ENCODE measurements at regions not wholly inside any gene's neighbourhood (a gene's known extent, or its start where the extent isn't known, plus 50 kb on each side); places are given as distances from the start of the nearest gene placed in this dataset.
"Not testable (repeated sequence)": the region's sequence is repeated elsewhere in the genome, so short reads cannot be mapped to it uniquely, and the experiment has no call there.

- no peak overlapping the region for H3K4me3 ChIP-seq (ENCODE audit: low read depth, low read length)
- TF ChIP-seq CTCF (IDR thresholded peaks at IDR 0.05; ENCODE audit: low read depth, low read length, missing control alignments), result no peak
- no peak for DNase-seq (ENCODE audit: low read depth)
- in situ Hi-C loops (cut with HindIII; ENCODE audit: low sequenced_read_pairs), result no loop called here
Observed at GRCh38 chr10:71112138-71112785, 100.1 kb upstream of the UNC5B start.

GRCh38 chr10:71116426-71116825 lies 95.9 kb upstream of the UNC5B start:
- DNase-seq (ENCODE audit: low read depth), result no peak
- TF ChIP-seq CTCF (IDR thresholded peaks at IDR 0.05; ENCODE audit: low read depth, low read length, missing control alignments), result no peak
- H3K4me3 ChIP-seq (ENCODE audit: low read depth, low read length), result no peak overlapping the region
- in situ Hi-C loops (cut with HindIII; ENCODE audit: low sequenced_read_pairs), result no loop called here

- in situ Hi-C loops (cut with HindIII; ENCODE audit: low sequenced_read_pairs), result not testable (repeated sequence)
Observed at GRCh38 chr10:71117589-71117988, 94.8 kb upstream of the UNC5B start.

GRCh38 chr10:71123023-71123422 lies 89.3 kb upstream of the UNC5B start:
- no peak for DNase-seq (ENCODE audit: low read depth)
- TF ChIP-seq CTCF (IDR thresholded peaks at IDR 0.05; ENCODE audit: low read depth, low read length, missing control alignments), result no peak
- H3K4me3 ChIP-seq (ENCODE audit: low read depth, low read length), result no peak overlapping the region
- in situ Hi-C loops (cut with HindIII; ENCODE audit: low sequenced_read_pairs), result no loop called here

More at GRCh38 chr10:71117589-71117988, 94.8 kb upstream of the UNC5B start:
- H3K4me3 ChIP-seq (ENCODE audit: low read depth, low read length); DNase-seq (ENCODE audit: low read depth): not testable (repeated sequence)

- no peak overlapping the region for H3K4me3 ChIP-seq (ENCODE audit: low read depth, low read length)
- in situ Hi-C loops (cut with HindIII; ENCODE audit: low sequenced_read_pairs), result no loop called here
- TF ChIP-seq CTCF (IDR thresholded peaks at IDR 0.05; ENCODE audit: low read depth, low read length, missing control alignments), result no peak
- no peak for DNase-seq (ENCODE audit: low read depth)
Observed at GRCh38 chr10:71124921-71125748, 87.2 kb upstream of the UNC5B start.

GRCh38 chr10:71125749-71126107 lies 86.6 kb upstream of the UNC5B start:
- no peak for DNase-seq (ENCODE audit: low read depth)
- no peak for TF ChIP-seq CTCF (IDR thresholded peaks at IDR 0.05; ENCODE audit: low read depth, low read length, missing control alignments)

GRCh38 chr10:71126432-71126831 lies 85.9 kb upstream of the UNC5B start:
- TF ChIP-seq CTCF (IDR thresholded peaks at IDR 0.05; ENCODE audit: low read depth, low read length, missing control alignments), result no peak
- in situ Hi-C loops (cut with HindIII; ENCODE audit: low sequenced_read_pairs), result no loop called here
- DNase-seq (ENCODE audit: low read depth), result no peak
- no peak overlapping the region for H3K4me3 ChIP-seq (ENCODE audit: low read depth, low read length)

More at GRCh38 chr10:71125749-71126107, 86.6 kb upstream of the UNC5B start:
- H3K4me3 ChIP-seq (ENCODE audit: low read depth, low read length), result no peak overlapping the region
- in situ Hi-C loops (cut with HindIII; ENCODE audit: low sequenced_read_pairs), result no loop called here

Data from astrocyte of the cerebellum (primary cell).